ENCODE measurements at regions not wholly inside any gene's neighbourhood (a gene's known extent, or its start where the extent isn't known, plus 50 kb on each side); places are given as distances from the start of the nearest gene placed in this dataset.

DNA sequence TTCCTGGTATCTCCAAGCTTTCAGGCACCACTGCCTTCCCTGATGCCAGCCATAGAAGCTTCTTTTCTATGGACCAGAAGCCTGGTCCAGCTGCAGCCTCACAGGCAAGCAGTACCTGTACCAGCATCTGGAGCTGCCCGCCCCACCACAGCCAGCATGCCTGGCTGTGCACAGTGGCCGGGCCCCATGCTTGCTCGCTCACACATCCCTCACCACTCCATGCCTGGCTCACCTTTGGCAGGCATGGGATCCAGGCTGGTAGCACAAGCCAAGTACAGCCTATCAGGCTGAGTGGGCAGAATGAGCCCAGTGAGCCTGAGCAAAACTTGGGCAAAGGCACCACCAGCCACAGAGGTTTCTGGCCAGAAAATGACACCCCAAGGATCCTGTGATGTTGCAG, 93.4 kb downstream of the TPRA1 start:
- H3K27ac ChIP-seq, result no peak overlapping the region
- TF ChIP-seq POLR2A (IDR thresholded peaks at IDR 0.05) (no peak), CTCF (IDR thresholded peaks at IDR 0.05) (no peak)
- no peak overlapping the region for H3K4me3 ChIP-seq
- H3K27me3 ChIP-seq, result no peaks in the 10 kb centered on the region
- H3K9me3 ChIP-seq, result no peaks in the 10 kb centered on the region
- no peaks in the 10 kb centered on the region for H3K4me1 ChIP-seq
- 95% methylated on average over 3 of the region's 3 CpGs; no CpG with 5 or more reads in 1 of the 2 donors for WGBS, 2 donors
- no peaks in the 10 kb centered on the region for H3K36me3 ChIP-seq (ENCODE audit: low read depth, missing control alignments)
- intact Hi-C loops (cut with DNase I; ENCODE audit: low total_unique reads), result no loop called here
- no peak for DNase-seq

GRCh38 chr3:127495821-127496655, 94.5 kb downstream of the TPRA1 start:
- H3K4me1 ChIP-seq, result no peaks in the 10 kb centered on the region
- TF ChIP-seq CTCF (IDR thresholded peaks at IDR 0.05), result no peak
- no peak for TF ChIP-seq POLR2A (IDR thresholded peaks at IDR 0.05)
- H3K27ac ChIP-seq, result no peak overlapping the region
- no peaks in the 10 kb centered on the region for H3K27me3 ChIP-seq
- no peak for DNase-seq
- no peaks in the 10 kb centered on the region for H3K36me3 ChIP-seq (ENCODE audit: low read depth, missing control alignments)
- intact Hi-C loops (cut with DNase I; ENCODE audit: low total_unique reads), result no loop called here
- no peaks in the 10 kb centered on the region for H3K9me3 ChIP-seq
- 91% methylated on average over 2 of the region's 2 CpGs; no CpG with 5 or more reads in 1 of the 2 donors for WGBS, 2 donors
- H3K4me3 ChIP-seq, result no peak overlapping the region

DNA sequence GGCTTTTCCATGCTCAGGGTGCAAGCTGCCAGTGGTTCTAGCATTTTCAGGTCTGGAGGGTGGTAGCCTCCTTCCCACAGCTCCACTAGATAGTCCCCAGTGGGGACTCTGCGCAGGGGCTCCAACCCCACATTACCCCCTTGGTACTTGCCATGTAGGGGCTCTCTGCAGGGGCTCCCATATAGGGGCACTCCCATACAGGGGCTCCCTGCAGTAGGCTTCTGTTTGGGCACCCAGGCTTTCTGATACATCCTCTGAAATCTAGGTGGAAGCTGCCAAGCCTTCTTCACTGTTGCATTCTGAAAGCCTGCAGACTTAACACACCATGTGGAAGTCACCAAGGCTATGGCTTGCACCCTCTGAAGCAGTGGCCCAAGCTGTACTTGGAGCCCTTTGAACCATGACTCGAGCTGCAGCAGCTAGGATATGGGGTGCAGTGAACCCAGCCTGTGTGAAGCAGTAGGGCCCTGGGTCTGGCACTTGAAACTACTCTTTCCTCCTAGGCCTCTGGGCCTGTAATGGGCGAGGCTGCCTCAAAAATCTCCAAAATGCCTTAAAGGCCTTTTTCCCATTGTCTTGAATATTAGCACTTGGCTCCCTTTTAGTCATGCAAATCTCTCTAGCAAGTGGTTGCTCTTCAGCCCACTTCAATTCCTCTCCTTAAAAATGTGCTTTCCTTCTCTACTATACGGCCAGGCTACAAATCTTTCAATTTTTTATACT, 96.4 kb downstream of the TPRA1 start:
- Histone ChIP-seq H3K4me1 (no peaks in the 10 kb centered on the region), H3K27me3 (no peaks in the 10 kb centered on the region), H3K36me3 (ENCODE audit: low read depth, missing control alignments) (no peaks in the 10 kb centered on the region), H3K4me3 (no peak overlapping the region), H3K27ac (no peak overlapping the region), H3K9me3 (no peaks in the 10 kb centered on the region)
- DNase-seq, result no peak
- 85 to 96% methylated on average over 4 of the region's 4 CpGs for WGBS, 2 donors
- TF ChIP-seq POLR2A (IDR thresholded peaks at IDR 0.05) (no peak), CTCF (IDR thresholded peaks at IDR 0.05) (no peak)
- intact Hi-C loops (cut with DNase I; ENCODE audit: low total_unique reads), result no loop called here

GRCh38 chr3:127492426-127492825, 98.1 kb downstream of the TPRA1 start:
- Histone ChIP-seq H3K27me3 (no peaks in the 10 kb centered on the region), H3K27ac (no peak overlapping the region), H3K9me3 (no peaks in the 10 kb centered on the region), H3K4me3 (no peak overlapping the region), H3K36me3 (ENCODE audit: low read depth, missing control alignments) (no peaks in the 10 kb centered on the region), H3K4me1 (no peaks in the 10 kb centered on the region)
- 88% methylated on average over 2 of the region's 2 CpGs; no CpG with 5 or more reads in 1 of the 2 donors for WGBS, 2 donors
- TF ChIP-seq POLR2A (IDR thresholded peaks at IDR 0.05) (no peak), CTCF (IDR thresholded peaks at IDR 0.05) (no peak)
- no peak for DNase-seq
- intact Hi-C loops (cut with DNase I; ENCODE audit: low total_unique reads), result no loop called here

Data from testis (tissue), 2 donors.